ENCODE measurements at regions not wholly inside any gene's neighbourhood (a gene's known extent, or its start where the extent isn't known, plus 50 kb on each side); places are given as distances from the start of the nearest gene placed in this dataset.

- no peak for TF ChIP-seq POLR2AphosphoS5 (IDR thresholded peaks at IDR 0.05)
- no peak for TF ChIP-seq CTCF (IDR thresholded peaks at IDR 0.05)
- TF ChIP-seq POLR2A (IDR thresholded peaks at IDR 0.05), result no peak
These were observed 703.5 kb downstream of the PDHA2 start for GRCh38 chr4:96543346-96543745.

Measured in transverse colon (tissue), 4 donors.